ENCODE measurements at regions not wholly inside any gene's neighbourhood (a gene's known extent, or its start where the extent isn't known, plus 50 kb on each side); places are given as distances from the start of the nearest gene placed in this dataset.
A peak's percentile ranks its signal among the peaks of the same experiment; 100 is the strongest.
"Not testable (repeated sequence)": the region's sequence is repeated elsewhere in the genome, so short reads cannot be mapped to it uniquely, and the experiment has no call there.

DNA sequence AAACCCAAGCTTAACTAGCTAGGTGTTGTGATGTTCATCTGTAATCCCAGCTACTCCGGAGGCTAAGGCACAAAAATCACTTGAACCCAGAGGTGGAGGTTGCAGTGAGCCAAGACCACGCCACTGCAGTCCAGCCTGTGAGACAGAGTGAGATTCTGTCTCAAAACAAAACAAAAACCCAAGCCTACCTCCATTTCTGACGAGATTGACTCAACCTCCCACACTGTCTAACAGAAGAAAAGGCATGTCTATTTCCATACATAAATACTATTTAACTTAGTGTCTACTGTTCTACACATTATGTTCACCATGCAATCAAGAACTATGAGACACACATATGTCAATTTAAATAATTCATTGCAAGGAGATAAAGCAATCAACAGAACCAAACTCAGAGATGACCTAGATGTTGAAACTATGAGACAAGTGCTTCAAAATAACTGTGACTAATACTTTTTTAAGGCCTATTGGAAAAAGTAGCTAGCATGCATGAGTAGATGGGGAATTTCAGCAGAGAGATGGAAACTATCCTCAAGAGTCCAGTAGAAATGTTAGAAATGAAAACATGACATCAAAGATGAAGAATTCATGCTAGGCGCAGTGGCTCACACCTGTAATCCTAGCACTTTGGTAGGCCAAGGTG, 75.9 kb upstream of the DHRS4 start:
- Histone ChIP-seq H3K9ac (ENCODE audit: low read depth in 2 of 2, low read length in 2 of 2) (no peak overlapping the region), H3K4me1 (no peaks in the 10 kb centered on the region), H3K4me3 (no peak overlapping the region), H3K27me3 (no peaks in the 10 kb centered on the region), H3K27ac (no peak overlapping the region), H3K36me3 (no peaks in the 10 kb centered on the region), H3K9me3 (no peaks in the 10 kb centered on the region)
- intact Hi-C loops (cut with DNase I), result no loop called here
- TF ChIP-seq, protein P1, sequence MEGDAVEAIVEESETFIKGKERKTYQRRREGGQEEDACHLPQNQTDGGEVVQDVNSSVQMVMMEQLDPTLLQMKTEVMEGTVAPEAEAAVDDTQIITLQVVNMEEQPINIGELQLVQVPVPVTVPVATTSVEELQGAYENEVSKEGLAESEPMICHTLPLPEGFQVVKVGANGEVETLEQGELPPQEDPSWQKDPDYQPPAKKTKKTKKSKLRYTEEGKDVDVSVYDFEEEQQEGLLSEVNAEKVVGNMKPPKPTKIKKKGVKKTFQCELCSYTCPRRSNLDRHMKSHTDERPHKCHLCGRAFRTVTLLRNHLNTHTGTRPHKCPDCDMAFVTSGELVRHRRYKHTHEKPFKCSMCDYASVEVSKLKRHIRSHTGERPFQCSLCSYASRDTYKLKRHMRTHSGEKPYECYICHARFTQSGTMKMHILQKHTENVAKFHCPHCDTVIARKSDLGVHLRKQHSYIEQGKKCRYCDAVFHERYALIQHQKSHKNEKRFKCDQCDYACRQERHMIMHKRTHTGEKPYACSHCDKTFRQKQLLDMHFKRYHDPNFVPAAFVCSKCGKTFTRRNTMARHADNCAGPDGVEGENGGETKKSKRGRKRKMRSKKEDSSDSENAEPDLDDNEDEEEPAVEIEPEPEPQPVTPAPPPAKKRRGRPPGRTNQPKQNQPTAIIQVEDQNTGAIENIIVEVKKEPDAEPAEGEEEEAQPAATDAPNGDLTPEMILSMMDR (IDR thresholded peaks at IDR 0.05), result no peak
- DNase-seq, result no peak

DNA sequence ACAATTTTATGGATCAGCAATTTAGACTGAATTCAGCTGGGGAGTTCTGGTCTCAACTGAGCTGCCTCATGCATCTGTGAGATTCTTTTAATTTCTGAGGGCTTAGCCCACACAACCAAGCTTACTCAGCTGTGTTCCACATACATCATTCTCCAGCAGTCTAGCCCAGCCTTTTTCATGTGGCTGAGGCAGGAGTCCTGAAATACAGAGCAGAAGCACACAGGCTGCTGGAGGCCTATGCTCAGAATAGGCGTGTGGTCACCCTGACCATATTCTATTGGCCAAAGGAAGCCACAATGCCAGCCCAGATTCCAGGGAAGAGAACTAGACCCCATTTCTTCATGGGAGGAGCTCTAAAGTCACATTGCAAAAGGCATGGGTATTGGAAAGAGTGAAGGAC, 72.3 kb upstream of the DHRS4 start:
- no peaks in the 10 kb centered on the region for H3K9me3 ChIP-seq
- TF ChIP-seq, protein P1 (IDR thresholded peaks at IDR 0.05), result no peak
- no peaks in the 10 kb centered on the region for H3K27me3 ChIP-seq
- H3K27ac ChIP-seq, result no peak overlapping the region
- no peak overlapping the region for H3K9ac ChIP-seq (ENCODE audit: low read depth in 2 of 2, low read length in 2 of 2)
- no peaks in the 10 kb centered on the region for H3K4me1 ChIP-seq
- H3K4me3 ChIP-seq, result no peak overlapping the region
- intact Hi-C loops (cut with DNase I), result no loop called here
- H3K36me3 ChIP-seq, result no peaks in the 10 kb centered on the region
- no peak for DNase-seq

DNA sequence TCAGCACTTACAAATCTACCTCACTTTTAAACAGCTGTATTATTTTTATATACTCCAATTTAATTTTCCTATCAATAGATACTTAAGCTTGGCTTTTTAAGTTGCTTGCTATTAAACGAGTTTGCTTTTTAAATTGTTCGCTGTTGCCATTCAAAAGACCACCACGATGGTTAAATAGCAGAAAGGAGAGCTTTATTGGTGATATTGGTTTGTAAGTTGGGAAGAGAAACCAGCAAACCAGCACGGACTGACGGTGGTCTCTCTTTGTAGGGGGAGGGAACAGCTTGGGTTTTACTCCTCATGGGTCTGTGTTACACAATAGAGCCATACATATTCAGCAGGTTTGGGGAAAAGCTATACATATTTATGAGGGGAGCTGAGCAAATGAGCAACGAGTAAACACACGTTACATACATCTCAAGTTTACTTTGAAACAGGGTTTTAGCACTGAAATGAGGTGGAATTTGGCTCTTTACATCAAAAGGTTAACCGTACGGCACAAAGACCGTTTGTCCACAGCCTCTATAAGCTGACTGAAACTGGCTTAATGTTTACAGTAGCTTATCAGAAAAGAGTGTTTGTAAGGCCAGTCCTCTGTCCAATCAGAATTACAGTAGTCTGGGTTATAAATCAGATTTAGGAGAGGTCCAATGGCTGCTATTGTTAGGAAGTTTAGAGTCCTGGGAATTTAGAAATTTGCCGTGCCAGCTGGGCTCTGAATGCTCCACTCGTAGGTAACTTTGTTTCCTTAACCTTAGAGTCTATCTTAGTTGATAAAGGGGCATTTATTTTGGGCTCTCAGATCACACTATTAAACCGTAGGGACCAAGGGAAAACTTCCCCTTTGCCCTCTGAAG, 69.7 kb upstream of the DHRS4 start:
- no peak overlapping the region for H3K4me3 ChIP-seq
- peak overlapping the region in 1 of 2 donors; percentile 3 for H3K9ac ChIP-seq (ENCODE audit: low read depth in 2 of 2, low read length in 2 of 2)
- DNase-seq, result peak; percentile 31

DNA sequence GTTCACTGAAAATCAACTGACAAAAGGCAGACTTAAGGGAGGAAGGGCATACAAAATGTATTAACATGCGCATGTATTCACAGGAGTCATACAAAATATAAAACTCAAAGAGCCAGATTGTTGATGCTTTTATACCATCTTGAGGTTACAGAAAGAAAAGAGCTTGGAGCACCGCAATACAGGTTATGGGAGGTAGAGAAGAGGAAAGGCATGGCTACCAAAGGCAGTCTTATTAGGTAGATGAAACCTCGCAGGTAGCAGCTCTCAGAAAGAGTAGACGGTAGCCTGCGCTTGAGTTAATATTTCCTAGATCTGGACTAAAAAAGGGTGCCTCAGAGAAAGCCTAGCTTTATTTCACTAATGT, 69.0 kb upstream of the DHRS4 start:
- H3K9me3 ChIP-seq, result no peaks in the 10 kb centered on the region
- peak overlapping the region; percentile 31 for H3K27ac ChIP-seq
- DNase-seq, result no peak
- H3K4me1 ChIP-seq, result no peaks in the 10 kb centered on the region
- no peak overlapping the region for H3K4me3 ChIP-seq
- no peak overlapping the region for H3K9ac ChIP-seq (ENCODE audit: low read depth in 2 of 2, low read length in 2 of 2)
- TF ChIP-seq, protein P1 (IDR thresholded peaks at IDR 0.05), result no peak
- H3K36me3 ChIP-seq, result no peaks in the 10 kb centered on the region
- intact Hi-C loops (cut with DNase I), result no loop called here
- H3K27me3 ChIP-seq, result no peaks in the 10 kb centered on the region

More for the DNA sequence above, 69.7 kb upstream of the DHRS4 start:
- peak overlapping the region; percentile 31 for H3K27ac ChIP-seq
- H3K4me1 ChIP-seq, result no peaks in the 10 kb centered on the region
- H3K36me3 ChIP-seq, result no peaks in the 10 kb centered on the region
- H3K9me3 ChIP-seq, result no peaks in the 10 kb centered on the region
- intact Hi-C loops (cut with DNase I), result no loop called here
- H3K27me3 ChIP-seq, result no peaks in the 10 kb centered on the region
- TF ChIP-seq, protein P1 (IDR thresholded peaks at IDR 0.05), result no peak

DNA sequence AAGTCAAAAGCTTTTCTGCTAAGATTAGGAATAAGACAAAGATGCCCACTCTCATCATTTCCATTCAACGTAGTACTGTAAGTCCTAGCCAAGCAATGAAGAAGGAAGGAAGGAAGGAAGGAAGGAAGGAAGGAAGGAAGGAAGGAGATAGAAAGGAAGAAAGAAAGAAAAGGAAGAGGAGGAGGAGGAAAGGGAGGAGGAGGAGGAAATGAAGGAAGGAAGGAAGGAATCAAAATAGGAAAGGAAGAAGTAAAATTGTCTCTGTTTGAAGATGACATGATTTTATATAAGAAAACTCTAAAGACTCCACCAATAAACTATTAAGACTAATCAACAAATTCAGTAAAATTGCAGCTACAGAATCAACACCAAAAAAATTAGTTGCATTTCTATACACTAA, 66.0 kb upstream of the DHRS4 start:
- intact Hi-C loops (cut with DNase I), result no loop called here
- Histone ChIP-seq H3K9me3 (no peaks in the 10 kb centered on the region), H3K4me3 (no peak overlapping the region), H3K27ac (no peak overlapping the region), H3K36me3 (no peaks in the 10 kb centered on the region), H3K27me3 (no peaks in the 10 kb centered on the region), H3K9ac (ENCODE audit: low read depth in 2 of 2, low read length in 2 of 2) (no peak overlapping the region), H3K4me1 (no peaks in the 10 kb centered on the region)
- no peak for DNase-seq
- TF ChIP-seq, protein P1 (IDR thresholded peaks at IDR 0.05), result no peak

DNA sequence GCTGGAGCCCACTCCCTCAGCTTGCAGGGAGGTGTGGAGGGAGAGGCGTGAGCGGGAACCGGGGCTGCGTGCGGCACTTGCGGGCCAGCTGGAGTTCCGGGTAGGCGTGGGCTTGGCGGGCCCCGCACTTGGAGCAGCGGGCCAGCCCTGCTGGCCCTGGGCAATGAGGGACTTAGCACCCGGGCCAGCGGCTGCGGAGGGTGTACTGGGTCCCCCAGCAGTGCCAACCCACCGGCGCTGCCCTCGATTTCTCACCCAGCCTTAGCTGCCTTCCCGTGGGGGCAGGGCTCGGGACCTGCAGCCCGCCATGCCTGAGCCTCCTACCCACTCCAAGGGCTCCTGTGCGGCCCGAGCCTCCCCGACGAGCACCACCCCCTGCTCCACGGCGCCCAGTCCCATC, 61.9 kb upstream of the DHRS4 start:
- H3K9me3 ChIP-seq; H3K27ac ChIP-seq; H3K9ac ChIP-seq (ENCODE audit: low read depth in 2 of 2, low read length in 2 of 2); H3K4me1 ChIP-seq; H3K36me3 ChIP-seq; H3K27me3 ChIP-seq; intact Hi-C loops (cut with DNase I); DNase-seq; H3K4me3 ChIP-seq: not testable (repeated sequence)

DNA sequence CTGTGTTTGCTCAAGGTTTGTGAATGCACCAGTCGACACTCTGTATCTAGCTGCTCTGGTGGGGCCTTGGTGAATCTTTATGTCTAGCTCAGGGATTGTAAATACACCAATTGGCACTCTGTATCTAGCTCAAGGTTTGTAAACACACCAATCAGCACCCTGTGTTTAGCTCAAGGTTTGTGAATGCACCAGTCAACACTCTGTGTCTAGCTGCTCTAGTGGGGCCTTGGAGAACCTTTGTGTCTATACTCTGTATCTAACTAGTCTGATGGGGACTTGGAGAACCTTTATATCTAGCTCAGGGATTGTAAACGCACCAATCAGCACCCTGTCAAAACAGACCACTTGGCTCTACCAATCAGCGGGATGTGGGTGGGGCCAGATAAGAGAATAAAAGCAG, 61.3 kb upstream of the DHRS4 start:
- H3K27me3 ChIP-seq; DNase-seq; H3K9me3 ChIP-seq; H3K4me1 ChIP-seq; H3K36me3 ChIP-seq; H3K9ac ChIP-seq (ENCODE audit: low read depth in 2 of 2, low read length in 2 of 2); H3K4me3 ChIP-seq; H3K27ac ChIP-seq; intact Hi-C loops (cut with DNase I): not testable (repeated sequence)

Measured in colonic mucosa (tissue), 4 donors.